GM21447 (cell line): ENCODE measurements at regions not wholly inside any gene's neighbourhood (a gene's known extent, or its start where the extent isn't known, plus 50 kb on each side); places are given as distances from the start of the nearest gene placed in this dataset.

Experiments
- ATAC-seq: cut with Tn5 transposase; IDR thresholded peaks from one replicate; pipeline ENCODE4 v1.9.1; 2021; ENCODE audit not compliant: unreplicated experiment

DNA sequence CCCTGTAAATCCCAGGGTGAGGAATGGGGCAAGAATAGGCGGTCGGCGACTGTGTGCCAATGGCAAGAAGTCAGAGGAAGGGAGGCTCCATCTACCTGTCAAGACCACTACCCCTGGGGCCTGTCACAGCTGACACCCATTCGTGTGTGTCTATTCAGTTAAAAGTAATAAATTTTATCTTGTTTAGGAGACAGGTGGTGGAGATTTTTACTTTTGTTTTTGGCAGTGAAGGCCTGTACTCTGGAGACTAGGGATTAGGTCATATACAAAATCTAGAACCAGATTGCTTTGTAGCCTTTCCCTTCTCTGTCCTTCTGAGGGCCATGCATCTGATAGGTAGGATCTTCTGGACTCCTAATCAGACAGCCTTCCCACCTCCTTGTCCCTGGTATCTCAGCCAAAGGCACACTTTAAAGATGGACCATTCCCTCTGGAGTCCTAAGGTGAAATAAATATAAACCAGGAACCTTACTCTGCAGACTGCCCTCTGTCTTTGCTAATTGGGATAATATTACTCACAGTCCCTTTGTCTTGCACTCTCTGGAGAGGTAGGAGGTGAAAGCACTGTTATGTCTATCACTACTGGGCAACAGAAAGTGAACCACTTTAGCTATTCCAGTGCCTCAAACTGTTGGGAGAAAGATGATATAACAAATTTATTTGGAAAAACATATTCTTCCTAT, 213.2 kb upstream of the ACTBL2 start:
- ATAC-seq = no peak

- no peak for ATAC-seq
These were observed 212.6 kb upstream of the ACTBL2 start for GRCh38 chr5:57695179-57695578.

DNA sequence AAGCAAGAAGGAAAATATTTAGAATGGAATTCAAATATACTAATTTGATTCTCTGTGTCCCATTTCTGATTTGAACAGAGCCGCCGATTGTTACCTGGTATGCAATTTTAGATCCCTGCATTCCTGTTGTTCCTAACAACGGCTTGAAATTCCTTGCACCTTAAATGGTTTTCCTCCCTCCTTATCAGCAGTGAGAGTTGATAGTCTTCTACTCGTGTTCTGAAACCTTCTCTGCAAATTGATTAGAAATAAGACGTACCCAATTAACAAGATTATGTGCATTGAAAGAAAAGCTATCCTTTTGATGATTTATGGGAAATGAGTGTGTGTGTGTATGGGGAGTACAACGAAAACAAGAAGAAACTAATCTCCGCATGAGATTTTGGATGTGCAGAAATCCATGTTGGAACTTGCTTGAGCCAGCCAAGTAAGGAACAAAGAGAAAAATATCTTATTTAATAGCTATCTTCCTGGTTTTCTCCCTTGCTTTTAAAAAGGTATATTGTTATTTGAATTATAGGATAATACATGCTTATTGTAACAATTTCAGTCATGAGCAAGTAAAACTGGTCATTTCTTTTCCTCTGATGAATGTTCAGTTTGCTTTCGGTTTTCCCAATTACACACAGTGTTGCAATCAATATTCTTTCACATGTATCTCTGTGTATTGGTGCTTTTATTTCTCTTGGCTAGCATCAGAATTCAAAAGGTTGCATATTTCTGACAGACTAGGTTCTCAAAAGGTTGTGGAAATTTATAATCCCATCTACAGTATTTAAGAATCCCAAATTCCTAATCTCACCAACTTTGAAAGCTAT, 211.1 kb upstream of the ACTBL2 start:
- ATAC-seq = no peak

DNA sequence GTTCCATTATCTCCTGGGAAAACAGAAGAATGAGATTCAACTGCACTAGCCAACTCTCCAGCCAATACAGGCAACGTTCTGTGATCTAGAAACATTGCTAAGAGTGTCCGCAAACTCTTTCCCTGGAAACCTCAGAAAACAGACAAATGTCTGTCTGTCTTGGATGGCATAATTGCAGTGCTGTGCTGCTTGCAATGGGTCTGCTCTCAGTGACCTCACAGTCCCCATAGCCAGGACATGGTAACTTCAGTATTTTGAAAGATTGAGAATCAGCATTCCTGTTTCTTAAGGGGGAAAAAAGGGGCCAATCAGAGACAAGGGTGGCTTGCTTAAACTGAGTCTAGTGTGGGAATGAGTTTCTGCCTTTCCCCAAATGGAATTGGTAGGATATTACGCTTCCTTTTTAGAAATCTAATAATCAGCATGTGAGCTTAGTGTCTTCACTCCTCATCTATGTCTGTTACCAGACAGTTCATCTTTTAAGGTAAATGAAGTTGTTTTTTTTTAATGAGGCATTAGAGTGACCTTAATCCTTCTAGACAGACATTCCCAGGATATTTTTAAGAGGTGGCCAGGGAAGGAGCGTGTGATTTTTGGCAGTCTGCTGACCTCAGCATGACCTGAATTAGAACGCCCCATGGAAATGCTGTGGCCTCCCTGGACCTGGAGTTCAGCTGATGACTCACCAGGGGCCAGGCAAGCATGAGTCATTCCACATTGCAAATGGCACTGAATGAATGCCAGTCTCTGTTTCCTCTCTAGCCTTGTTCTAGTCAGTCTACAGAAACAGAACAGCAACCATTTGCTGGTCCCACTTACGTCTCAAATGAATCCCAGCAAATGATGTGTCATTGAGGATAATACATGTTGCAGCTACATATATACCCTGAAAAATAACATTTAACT, 210.2 kb upstream of the ACTBL2 start:
- no peak for ATAC-seq

- ATAC-seq = no peak
These were observed 208.1 kb upstream of the ACTBL2 start for GRCh38 chr5:57690724-57691123.

DNA sequence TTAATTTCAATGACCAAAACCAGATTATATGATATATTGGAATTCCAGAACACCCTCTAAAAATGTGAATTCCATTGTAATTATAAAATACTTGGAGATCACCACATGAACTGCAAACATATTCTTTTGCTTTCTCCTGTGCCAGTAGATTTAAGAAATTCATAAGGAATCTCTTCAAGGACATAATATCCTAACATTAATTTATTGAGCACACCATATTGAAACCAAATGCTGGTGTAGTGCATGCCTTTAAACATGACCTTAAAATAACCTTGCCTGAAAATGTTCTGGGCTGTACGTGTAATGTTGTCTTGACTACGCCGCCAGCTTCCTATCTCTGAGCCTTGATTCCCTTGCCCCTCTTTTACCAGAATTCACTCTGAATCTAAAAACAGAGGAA, 205.0 kb upstream of the ACTBL2 start:
- ATAC-seq = no peak

DNA sequence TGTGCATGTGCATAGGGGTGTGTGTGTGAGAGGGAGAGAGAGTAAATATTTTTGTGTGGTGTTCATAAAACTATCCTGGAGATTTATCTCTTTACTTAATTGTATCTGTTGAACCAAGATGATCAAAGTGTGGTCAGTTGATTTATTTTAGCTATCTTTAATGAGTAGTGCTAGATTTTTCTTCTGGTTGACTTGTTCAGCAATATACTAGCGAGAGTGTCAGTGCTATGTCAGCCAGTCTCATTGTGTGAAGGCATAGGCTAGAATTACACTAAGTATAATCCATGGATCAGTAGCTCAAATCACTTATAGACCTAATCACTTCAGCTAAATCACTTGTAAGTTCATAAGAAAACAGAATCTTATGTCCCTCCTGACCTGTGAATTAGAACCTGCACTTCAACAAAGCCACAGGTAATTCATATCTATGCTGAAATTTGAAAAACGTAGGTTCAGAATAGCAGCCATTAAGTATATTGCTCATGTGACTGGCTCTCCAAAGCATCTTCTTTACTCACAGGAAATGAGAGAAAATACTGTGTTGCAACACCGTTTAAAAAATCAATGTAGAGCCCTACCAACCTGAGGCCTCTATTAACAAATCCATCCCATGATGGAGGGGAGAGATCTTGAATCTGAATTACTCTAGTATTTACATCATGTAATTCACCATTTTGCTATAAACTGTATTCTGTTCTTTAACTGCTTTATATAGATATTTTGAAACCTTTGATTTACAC, 203.1 kb upstream of the ACTBL2 start:
- no peak for ATAC-seq

- no peak for ATAC-seq
These were observed 201.7 kb upstream of the ACTBL2 start for GRCh38 chr5:57684299-57684702.

GRCh38 chr5:57683036-57683630, 200.5 kb upstream of the ACTBL2 start:
- ATAC-seq = no peak

DNA sequence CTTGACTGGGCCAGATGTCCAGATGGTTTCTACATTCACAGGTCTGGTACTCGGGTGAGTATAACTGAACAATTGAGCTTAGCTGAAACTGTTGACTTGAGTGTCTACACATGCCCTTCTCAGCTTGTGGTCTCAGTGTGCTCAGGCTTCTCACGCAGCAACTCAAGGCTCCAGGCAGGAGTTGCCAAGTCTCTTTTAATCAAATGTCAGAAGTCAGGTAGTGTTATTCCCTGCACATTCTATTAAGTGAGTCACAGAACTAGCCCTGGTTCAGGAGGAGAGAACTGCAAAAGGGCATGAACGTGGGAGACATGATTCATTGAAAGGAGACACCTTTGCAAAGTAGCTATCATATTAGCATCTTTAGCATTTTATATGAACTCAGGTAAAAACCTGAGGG, 199.3 kb upstream of the ACTBL2 start:
- no peak for ATAC-seq

GRCh38 chr5:57680686-57681085, 198.1 kb upstream of the ACTBL2 start:
- no peak for ATAC-seq

GRCh38 chr5:57677235-57677634, 194.6 kb upstream of the ACTBL2 start:
- ATAC-seq = no peak

DNA sequence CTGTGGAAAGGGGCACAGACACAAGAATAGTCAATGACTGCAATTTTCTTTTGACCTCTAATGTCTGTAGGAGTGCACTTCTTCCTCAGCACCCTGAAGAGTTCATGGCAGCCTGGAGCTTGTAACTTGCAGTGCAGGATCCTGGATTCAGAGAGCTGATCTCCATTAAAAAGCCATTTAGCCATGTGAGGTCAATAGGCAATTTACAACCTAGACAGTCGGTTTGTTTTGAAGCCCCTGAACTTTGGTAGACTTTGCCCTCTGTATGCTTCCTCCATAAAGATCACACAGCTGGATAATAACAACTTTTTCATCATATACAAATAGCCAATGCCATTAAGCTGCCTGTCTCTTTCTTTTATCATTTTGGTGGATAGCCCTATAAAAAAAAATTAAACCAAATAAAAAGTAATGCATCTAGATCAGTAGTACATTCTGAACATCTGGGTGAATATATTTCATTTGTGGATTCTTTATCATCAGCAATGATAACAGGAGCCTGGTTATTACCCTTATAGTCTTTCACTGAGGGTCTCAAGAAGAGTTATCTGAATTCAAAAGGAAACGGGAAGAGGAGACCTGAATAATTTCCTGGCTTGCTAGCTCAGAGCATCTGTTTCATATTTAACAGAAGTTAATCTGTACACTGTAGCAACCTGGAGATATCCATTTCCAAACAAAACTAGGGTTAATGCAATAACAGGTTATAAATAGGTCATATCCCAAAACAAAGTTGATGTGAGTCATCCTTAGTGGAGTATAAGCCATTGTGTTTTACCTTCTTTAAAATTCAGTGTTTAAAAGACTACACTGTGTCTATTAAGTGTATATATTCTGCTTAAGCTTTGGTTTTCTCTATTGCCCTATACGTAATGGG, 193.8 kb upstream of the ACTBL2 start:
- no peak for ATAC-seq

DNA sequence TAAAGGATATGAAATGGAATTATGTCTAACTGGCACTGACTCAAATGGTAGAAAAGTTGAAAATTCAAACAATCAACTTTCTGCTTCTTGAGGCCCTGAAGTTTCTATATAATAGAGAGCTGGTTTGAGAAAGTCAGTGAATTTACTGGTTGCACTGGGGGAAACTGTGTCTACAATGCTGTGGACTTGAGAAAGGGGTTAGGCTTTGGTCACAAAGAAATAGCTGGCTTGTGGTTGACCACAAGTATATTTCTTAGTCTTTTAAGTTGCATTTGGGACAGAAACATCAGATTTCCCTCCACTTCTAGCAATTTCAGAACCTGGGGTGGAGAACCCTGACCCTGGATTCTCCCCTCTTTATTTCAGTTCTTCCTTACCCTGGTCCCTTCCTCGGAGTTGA, 192.6 kb upstream of the ACTBL2 start:
- ATAC-seq = no peak

- no peak for ATAC-seq
These were observed 188.8 kb upstream of the ACTBL2 start for GRCh38 chr5:57671371-57671770.

GRCh38 chr5:57666582-57666981, 184.0 kb upstream of the ACTBL2 start:
- ATAC-seq = no peak

GRCh38 chr5:57665146-57665936, 182.7 kb upstream of the ACTBL2 start:
- ATAC-seq = no peak

DNA sequence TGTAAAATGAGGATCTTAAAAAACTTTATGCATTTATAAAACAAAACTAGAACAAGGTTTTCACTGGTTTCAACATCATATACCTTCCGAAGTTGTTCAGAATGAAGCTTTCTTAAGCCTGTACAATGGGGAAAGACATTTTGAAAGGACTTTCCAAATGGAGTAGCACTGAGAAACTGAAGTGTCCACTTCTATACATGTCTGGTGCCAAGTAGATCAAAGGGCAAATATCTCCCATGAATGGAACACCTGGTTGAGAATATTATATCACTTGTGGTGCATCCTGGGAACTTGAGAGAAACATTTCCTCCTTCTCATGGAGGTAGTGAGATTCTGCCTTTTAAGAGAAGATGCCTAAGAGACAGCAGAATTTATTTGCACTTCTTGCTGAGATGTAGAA, 182.1 kb upstream of the ACTBL2 start:
- ATAC-seq = no peak

- ATAC-seq = no peak
These were observed 180.9 kb upstream of the ACTBL2 start for GRCh38 chr5:57663466-57663865.
